H1 (cell line): ENCODE measurements at regions not wholly inside any gene's neighbourhood (a gene's known extent, or its start where the extent isn't known, plus 50 kb on each side); places are given as distances from the start of the nearest gene placed in this dataset.

Experiments used
- CTCF ChIA-PET: fragments of 300-600 bp; sonication (Branson Sonifier 250); formaldehyde crosslinking; loops from one replicate; lab custom pipeline; 2021; ENCODE audit not compliant: partially characterized antibody; lab: Charles Lee
- POLR2A ChIA-PET: fragments of 300-600 bp; sonication (Branson Sonifier 250); formaldehyde crosslinking; loops from one replicate; lab custom pipeline; 2021; ENCODE audit warnings: inconsistent platforms; ENCODE audit not compliant: partially characterized antibody; lab: Charles Lee
- DNase-seq, 2 experiments: peaks; one replicate each; pipeline versions ENCODE4 v3.0.0 to v3.0.0-alpha.2; 2010 to 2022; ENCODE audit warnings: low spot score in 2 of 2, low read depth in 1 of 2, mixed read lengths in 1 of 2
- FAIRE-seq: peaks from 2 replicates; lab custom pipeline; 2011; peaks lifted over from hg19 to GRCh38; lab: Jason Lieb, UNC
- H2AFZ ChIP-seq: 2 replicates; pipeline ENCODE4 v1.8.1; 2012; ENCODE audit warnings: low read length, inconsistent platforms
- H2AK5ac ChIP-seq: 2 replicates; pipeline ENCODE4 v1.6.1; 2013; ENCODE audit warnings: low read depth, low read length
- H2BK120ac ChIP-seq: replicated peaks from 2 replicates; pipeline ENCODE3; 2013; ENCODE audit warnings: low read depth, low read length, inconsistent platforms
- H2BK12ac ChIP-seq: 2 replicates; pipeline ENCODE4 v1.6.1; 2013; ENCODE audit warnings: low read depth, low read length
- H2BK15ac ChIP-seq: 2 replicates; pipeline ENCODE4 v1.6.1; 2013; ENCODE audit warnings: low read length
- H2BK20ac ChIP-seq: 2 replicates; pipeline ENCODE4 v1.6.1; 2013; ENCODE audit warnings: low read length
- H2BK5ac ChIP-seq: 2 replicates; pipeline ENCODE4 v1.6.1; 2013; ENCODE audit warnings: low read depth, low read length
- H3K14ac ChIP-seq: 2 replicates; pipeline ENCODE4 v1.6.1; 2013; ENCODE audit warnings: inconsistent platforms; ENCODE audit not compliant: insufficient read length
- H3K18ac ChIP-seq: 2 replicates; pipeline ENCODE4 v1.6.1; 2013; ENCODE audit warnings: low read length; ENCODE audit errors: extremely low read depth
- H3K23ac ChIP-seq: 2 replicates; pipeline ENCODE4 v1.6.1; 2013; ENCODE audit warnings: inconsistent platforms; ENCODE audit not compliant: insufficient read length
- H3K23me2 ChIP-seq: 2 replicates; pipeline ENCODE4 v1.6.1; 2013; ENCODE audit warnings: low read depth, low read length
- H3K27ac ChIP-seq: 2 replicates; pipeline ENCODE4 v1.6.1; 2011; ENCODE audit warnings: low read depth, low read length, inconsistent platforms
- H3K27me3 ChIP-seq, 4 experiments: replicated peaks in 1 of 4; 1 replicate in 1 of 4; 2 replicates in 3 of 4; pipeline versions ENCODE4 v1.6.1 to v1.8.1; 2011 to 2013; ENCODE audit warnings: low read length in 3 of 4, mild to moderate bottlenecking in 3 of 4, inconsistent platforms in 2 of 4, mixed read lengths in 2 of 4, moderate library complexity in 1 of 4; ENCODE audit not compliant: control insufficient read depth in 3 of 4, insufficient read depth in 3 of 4; ENCODE audit errors: extremely low read depth in 1 of 4
- H3K36me3 ChIP-seq, 4 experiments: 2 replicates each; pipeline versions ENCODE4 v1.6.1 to v1.8.1; 2011 to 2013; ENCODE audit warnings: mild to moderate bottlenecking in 4 of 4, low read length in 3 of 4, moderate library complexity in 2 of 4, control low read depth in 1 of 4, inconsistent platforms in 1 of 4; ENCODE audit not compliant: insufficient read depth in 4 of 4, control insufficient read depth in 2 of 4
- H3K4ac ChIP-seq: replicated peaks from 2 replicates; pipeline ENCODE3; 2013; ENCODE audit warnings: low read length, low read depth, mixed read lengths, inconsistent platforms; ENCODE audit not compliant: insufficient read length
- H3K4me1 ChIP-seq, 4 experiments: replicated peaks in 1 of 4; 1 replicate in 1 of 4; 2 replicates in 3 of 4; pipeline versions ENCODE4 v1.6.1 to v1.8.1; 2011 to 2013; ENCODE audit warnings: low read length in 3 of 4, inconsistent platforms in 2 of 4, mixed read lengths in 1 of 4; ENCODE audit not compliant: insufficient read depth in 4 of 4, control insufficient read depth in 3 of 4
- H3K4me2 ChIP-seq, 2 experiments: 2 replicates each; pipeline versions ENCODE4 v1.6.1 to v1.8.1; 2011 to 2013; ENCODE audit warnings: low read depth in 2 of 2, low read length in 2 of 2, control low read depth in 1 of 2, inconsistent platforms in 1 of 2, mild to moderate bottlenecking in 1 of 2; ENCODE audit not compliant: insufficient read depth in 1 of 2
- H3K4me3 ChIP-seq, 4 experiments: fragments of 200-600, 300-600 bp in 1 of 4; sonication (generic), shearing (Covaris generic), sonication (Bioruptor Twin) in 1 of 4; 2 replicates each; pipeline versions ENCODE4 v1.5.1 to v1.8.1; 2011 to 2016; ENCODE audit warnings: low read length in 4 of 4, low read depth in 3 of 4, control low read depth in 2 of 4, inconsistent platforms in 2 of 4, mild to moderate bottlenecking in 2 of 4, mixed read lengths in 1 of 4, moderate library complexity in 1 of 4; ENCODE audit not compliant: insufficient read depth in 2 of 4; ENCODE audit errors: extremely low read depth in 1 of 4
- H3K56ac ChIP-seq: replicated peaks from 2 replicates; pipeline ENCODE3; 2013; ENCODE audit warnings: low read depth, mild to moderate bottlenecking, mixed read lengths, low read length, inconsistent platforms; ENCODE audit not compliant: insufficient read length
- H3K79me1 ChIP-seq: 2 replicates; pipeline ENCODE4 v1.6.1; 2013; ENCODE audit warnings: low read depth, low read length, control low read depth
- H3K79me2 ChIP-seq, 2 experiments: 2 replicates each; pipeline versions ENCODE4 v1.6.1 to v1.8.1; 2012 to 2013; ENCODE audit warnings: low read length in 2 of 2, mild to moderate bottlenecking in 2 of 2, inconsistent platforms in 1 of 2; ENCODE audit not compliant: insufficient read depth in 2 of 2, control insufficient read depth in 1 of 2
- H3K9ac ChIP-seq, 4 experiments: replicated peaks in 1 of 4; 1 replicate in 1 of 4; 2 replicates in 3 of 4; pipeline versions ENCODE4 v1.6.1 to v1.8.1; 2011 to 2013; ENCODE audit warnings: low read depth in 3 of 4, low read length in 3 of 4, control low read depth in 2 of 4, mild to moderate bottlenecking in 2 of 4, moderate library complexity in 2 of 4, inconsistent platforms in 1 of 4; ENCODE audit errors: extremely low read depth in 1 of 4
- H3K9me3 ChIP-seq, 2 experiments: 2 replicates each; pipeline versions ENCODE4 v1.6.1 to v1.8.1; 2012 to 2013; ENCODE audit warnings: mild to moderate bottlenecking in 2 of 2, moderate library complexity in 2 of 2, control low read depth in 1 of 2, inconsistent platforms in 1 of 2, low read depth in 1 of 2, low read length in 1 of 2, mixed read lengths in 1 of 2; ENCODE audit not compliant: insufficient read depth in 2 of 2
- H4K20me1 ChIP-seq, 2 experiments: replicated peaks in 1 of 2; 2 replicates each; pipeline versions ENCODE3 to v1.8.1; 2011 to 2013; ENCODE audit warnings: inconsistent platforms in 2 of 2, low read length in 2 of 2, mild to moderate bottlenecking in 1 of 2; ENCODE audit not compliant: insufficient read depth in 2 of 2, control insufficient read depth in 1 of 2
- H4K5ac ChIP-seq: 2 replicates; pipeline ENCODE4 v1.6.1; 2013; ENCODE audit warnings: low read length, low read depth, mixed read lengths, inconsistent platforms; ENCODE audit not compliant: insufficient read length
- H4K8ac ChIP-seq: 2 replicates; pipeline ENCODE4 v1.8.0; 2013; ENCODE audit warnings: mild to moderate bottlenecking, moderate library complexity, low read length, inconsistent platforms; ENCODE audit not compliant: insufficient read depth; ENCODE audit errors: extremely low read depth
- H4K91ac ChIP-seq: replicated peaks from 2 replicates; pipeline ENCODE3; 2013; ENCODE audit warnings: low read length, mixed read lengths, inconsistent platforms; ENCODE audit not compliant: insufficient read length
- ASH2L ChIP-seq: fragments of 200-600, 300-600 bp; sonication (generic); IDR thresholded peaks from one replicate; pipeline ENCODE4 v1.7.1; 2017; ENCODE audit warnings: low read length
- BACH1 ChIP-seq: IDR thresholded peaks from 2 replicates; pipeline ENCODE4 v1.6.1; 2012; ENCODE audit warnings: low read length, improper control_type of control experiment
- BCL11A ChIP-seq, 2 experiments: IDR thresholded peaks; one replicate each; pipeline ENCODE4 v1.6.1; 2011; ENCODE audit warnings: low read depth in 2 of 2, low read length in 2 of 2, mild to moderate bottlenecking in 2 of 2
- BRCA1 ChIP-seq: IDR thresholded peaks from 2 replicates; pipeline ENCODE4 v1.6.1; 2012; ENCODE audit warnings: low read depth, low read length, improper control_type of control experiment
- CEBPB ChIP-seq: IDR thresholded peaks from 2 replicates; pipeline ENCODE4 v1.6.1; 2012; ENCODE audit warnings: low read depth, low read length
- CHD2 ChIP-seq: IDR thresholded peaks from 2 replicates; pipeline ENCODE4 v1.6.1; 2012; ENCODE audit warnings: low read length, improper control_type of control experiment
- EGR1 ChIP-seq: IDR thresholded peaks from 2 replicates; pipeline ENCODE4 v1.6.1; 2011; ENCODE audit warnings: low read depth, low read length, borderline replicate concordance
- EZH2 ChIP-seq: fragments of 200-600 bp; sonication (generic); IDR thresholded peaks from 2 replicates; pipeline ENCODE4 v1.7.1; 2012; ENCODE audit warnings: low read depth, mild to moderate bottlenecking, moderate library complexity, low read length, inconsistent platforms; ENCODE audit not compliant: severe bottlenecking
- FOSL1 ChIP-seq: IDR thresholded peaks from 2 replicates; pipeline ENCODE4 v1.6.1; 2011; ENCODE audit warnings: mild to moderate bottlenecking, low read depth, low read length, moderate library complexity; ENCODE audit not compliant: insufficient read depth
- POLR2AphosphoS5 ChIP-seq: IDR thresholded peaks from 2 replicates; pipeline ENCODE4 v1.6.1; 2011; ENCODE audit warnings: low read depth, low read length
- RXRA ChIP-seq: IDR thresholded peaks from 2 replicates; pipeline ENCODE4 v1.6.1; 2011; ENCODE audit warnings: low read depth, mild to moderate bottlenecking, low read length, moderate library complexity; ENCODE audit not compliant: insufficient read depth
- SAP30 ChIP-seq: fragments of 300-600 bp; sonication (generic); IDR thresholded peaks from 2 replicates; pipeline ENCODE4 v1.7.1; 2012; ENCODE audit warnings: low read length, moderate library complexity, mild to moderate bottlenecking, inconsistent platforms; ENCODE audit not compliant: insufficient read depth, insufficient replicate concordance
- SP4 ChIP-seq: IDR thresholded peaks from 2 replicates; pipeline ENCODE4 v1.6.1; 2012; ENCODE audit warnings: low read length, inconsistent platforms
- TAF1 ChIP-seq: IDR thresholded peaks from 2 replicates; pipeline ENCODE4 v1.6.1; 2011; ENCODE audit warnings: mild to moderate bottlenecking, low read depth, low read length
- WGBS, 2 experiments: shearing (Covaris generic) in 1 of 2; methylation state at CpG; one replicate each; pipeline versions ENCODE4 v1.1.6 to v1.1.7; 2013 to 2015; ENCODE audit warnings: low lambda C conversion rate in 2 of 2, mixed read lengths in 2 of 2, inconsistent platforms in 1 of 2, low coverage in 1 of 2, missing lambda C conversion rate in 1 of 2; ENCODE audit not compliant: insufficient replicate concordance in 2 of 2, insufficient coverage in 1 of 2, insufficient read length in 1 of 2; ENCODE audit errors: extremely low coverage in 1 of 2, missing lambda C conversion rate in 1 of 2; 5-methylcytosine and 5-hydroxymethylcytosine counted together
- TF ChIP-seq, protein P1 (sequence below): IDR thresholded peaks from 2 replicates; pipeline ENCODE4 v1.6.1; 2011; ENCODE audit warnings: low read depth, mild to moderate bottlenecking, low read length; ENCODE audit not compliant: insufficient read depth

DNA sequence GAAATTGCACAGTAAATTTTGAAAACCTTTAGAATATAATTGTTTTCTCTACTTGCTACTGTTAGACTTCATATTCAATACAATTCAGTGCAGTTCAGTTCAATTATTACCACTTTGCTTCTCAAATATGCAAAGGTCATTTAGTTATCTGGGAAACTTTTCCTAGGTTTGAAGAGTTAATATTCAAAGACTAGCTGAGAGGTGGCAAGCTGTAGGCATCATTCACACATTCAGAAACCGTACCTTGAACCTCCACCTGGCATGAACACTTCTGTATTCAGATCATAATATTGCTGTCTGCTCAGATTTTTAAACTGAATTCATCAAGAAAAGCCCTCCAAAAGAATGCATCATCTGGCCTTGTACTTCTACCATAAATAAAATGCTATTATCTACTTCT, 162.1 kb upstream of the PCSK5 start:
- DNase-seq (no peak), FAIRE-seq (no peak)
- H3K79me2 ChIP-seq, result no peaks in the 10 kb centered on the region
- H3K79me1 ChIP-seq, result no peaks in the 10 kb centered on the region
- TF ChIP-seq BRCA1 (no peak), EGR1 (no peak), SAP30 (no peak), TAF1 (no peak), CHD2 (no peak), BACH1 (no peak), EZH2 (no peak), BCL11A (IDR thresholded peaks at IDR 0.05; ENCODE audit: low read depth in 2 of 2, low read length in 2 of 2) (no peak), SP4 (no peak), POLR2AphosphoS5 (no peak), CEBPB (no peak), FOSL1 (no peak), ASH2L (no peak), RXRA (no peak)
- TF ChIP-seq, protein P1, sequence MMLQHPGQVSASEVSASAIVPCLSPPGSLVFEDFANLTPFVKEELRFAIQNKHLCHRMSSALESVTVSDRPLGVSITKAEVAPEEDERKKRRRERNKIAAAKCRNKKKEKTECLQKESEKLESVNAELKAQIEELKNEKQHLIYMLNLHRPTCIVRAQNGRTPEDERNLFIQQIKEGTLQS, result no peak
- H4K8ac ChIP-seq, result no peak overlapping the region
- H3K4ac ChIP-seq, result no peak overlapping the region
- H2AFZ ChIP-seq, result no peak overlapping the region
- no peak overlapping the region for H3K9ac ChIP-seq
- H3K56ac ChIP-seq, result no peak overlapping the region
- H3K36me3 ChIP-seq, result no peaks in the 10 kb centered on the region; a peak in 1 of 8 replicates
- ChIA-PET POLR2A (no interaction called here), CTCF (interaction anchor here (0.6 to 1.4 kb wide), 2 partner anchors 16 to 119 kb away, joined by 3 read pairs; no protein-coding TSS in a partner anchor)
- H3K4me2 ChIP-seq, result no peak overlapping the region
- no peak overlapping the region for H4K91ac ChIP-seq
- no peak overlapping the region for H2BK5ac ChIP-seq
- H3K18ac ChIP-seq, result no peak overlapping the region
- no peak overlapping the region for H3K23ac ChIP-seq
- no peak overlapping the region for H2BK15ac ChIP-seq
- H3K27me3 ChIP-seq, result no peaks in the 10 kb centered on the region
- H2BK20ac ChIP-seq, result no peak overlapping the region
- H3K27ac ChIP-seq, result no peak overlapping the region
- no peak overlapping the region for H4K5ac ChIP-seq
- H3K23me2 ChIP-seq, result no peaks in the 10 kb centered on the region
- H3K9me3 ChIP-seq, result no peaks in the 10 kb centered on the region
- H3K14ac ChIP-seq, result no peak overlapping the region
- H4K20me1 ChIP-seq, result no peaks in the 10 kb centered on the region
- no peak overlapping the region for H3K4me3 ChIP-seq
- H3K4me1 ChIP-seq, result no peaks in the 10 kb centered on the region
- H2BK120ac ChIP-seq, result no peak overlapping the region
- H2AK5ac ChIP-seq, result no peak overlapping the region
- no peak overlapping the region for H2BK12ac ChIP-seq
- WGBS, 2 experiments, result 92% methylated on average over 1 of the region's 1 CpG; no CpG with 5 or more reads in 1 of the 2 experiments
